IPS-NIHi11 (cell line): ENCODE measurements at regions not wholly inside any gene's neighbourhood (a gene's known extent, or its start where the extent isn't known, plus 50 kb on each side); places are given as distances from the start of the nearest gene placed in this dataset.

Source experiments
- DNase-seq: peaks from one replicate; pipeline ENCODE4 v3.0.0; 2012; ENCODE audit warnings: mixed read lengths, low spot score

GRCh38 chr15:89421219-89421618 lies 75.2 kb downstream of the RHCG start:
- DNase-seq = no peak

- peak; percentile 79 for DNase-seq
These were observed 76.9 kb downstream of the RHCG start for GRCh38 chr15:89419370-89419984.

GRCh38 chr15:89417206-89417725 lies 79.1 kb downstream of the RHCG start:
- DNase-seq = no peak

GRCh38 chr15:89416339-89417183 lies 79.8 kb downstream of the RHCG start:
- peak; percentile 90 for DNase-seq

GRCh38 chr15:89414571-89414970 lies 79.9 kb upstream of the POLG start:
- no peak for DNase-seq

- DNase-seq = no peak
These were observed 79.3 kb upstream of the POLG start for GRCh38 chr15:89413877-89414276.

- DNase-seq = no peak
These were observed 78.3 kb upstream of the POLG start for GRCh38 chr15:89412905-89413411.

GRCh38 chr15:89410039-89410435 lies 75.4 kb upstream of the POLG start:
- no peak for DNase-seq

GRCh38 chr15:89409184-89410038 lies 74.8 kb upstream of the POLG start:
- DNase-seq = no peak

- no peak for DNase-seq
These were observed 74.0 kb upstream of the POLG start for GRCh38 chr15:89408372-89409183.

- no peak for DNase-seq
These were observed 72.5 kb upstream of the POLG start for GRCh38 chr15:89406940-89407607.

- DNase-seq = no peak
These were observed 71.8 kb upstream of the POLG start for GRCh38 chr15:89406218-89406939.

- DNase-seq = no peak
These were observed 70.9 kb upstream of the POLG start for GRCh38 chr15:89405494-89405893.

- DNase-seq = no peak
These were observed 69.4 kb upstream of the POLG start for GRCh38 chr15:89404023-89404422.

GRCh38 chr15:89402518-89402805 lies 67.8 kb upstream of the POLG start:
- no peak for DNase-seq

- no peak for DNase-seq
These were observed 67.2 kb upstream of the POLG start for GRCh38 chr15:89401631-89402517.

GRCh38 chr15:89400782-89401545 lies 66.3 kb upstream of the POLG start:
- no peak for DNase-seq

- DNase-seq = no peak
These were observed 65.6 kb upstream of the POLG start for GRCh38 chr15:89400116-89400781.
